NCI-H345 treated with DMSO at 0.1 percent for 48 hours (cell line): ENCODE measurements at regions not wholly inside any gene's neighbourhood (a gene's known extent, or its start where the extent isn't known, plus 50 kb on each side); places are given as distances from the start of the nearest gene placed in this dataset.
"Not testable (repeated sequence)": the region's sequence is repeated elsewhere in the genome, so short reads cannot be mapped to it uniquely, and the experiment has no call there.

ENCODE experiments used
- DNase-seq: peaks from one replicate; lab custom pipeline; 2025; ENCODE audit not compliant: unreplicated experiment; lab: John Stamatoyannopoulos, UW

GRCh38 chr6:94260765-94261164, 841.4 kb upstream of the EPHA7 start:
- no peak for DNase-seq

- no peak for DNase-seq
These were observed 835.3 kb upstream of the EPHA7 start for GRCh38 chr6:94254689-94255088.

- no peak for DNase-seq
These were observed 832.5 kb upstream of the EPHA7 start for GRCh38 chr6:94251878-94252277.

- DNase-seq: no peak
These were observed 826.0 kb upstream of the EPHA7 start for GRCh38 chr6:94245395-94245794.

GRCh38 chr6:94238868-94239267, 819.5 kb upstream of the EPHA7 start:
- DNase-seq: no peak

GRCh38 chr6:94227741-94228140, 808.4 kb upstream of the EPHA7 start:
- peak; percentile 73 for DNase-seq

GRCh38 chr6:94217836-94218235, 798.5 kb upstream of the EPHA7 start:
- DNase-seq: no peak

- no peak for DNase-seq
These were observed 796.2 kb upstream of the EPHA7 start for GRCh38 chr6:94215552-94215951.

GRCh38 chr6:94213226-94213625, 793.9 kb upstream of the EPHA7 start:
- no peak for DNase-seq

GRCh38 chr6:94196891-94197290, 777.5 kb upstream of the EPHA7 start:
- DNase-seq: no peak

- no peak for DNase-seq
These were observed 770.7 kb upstream of the EPHA7 start for GRCh38 chr6:94190030-94190429.

GRCh38 chr6:94184666-94185464, 765.5 kb upstream of the EPHA7 start:
- DNase-seq: no peak

GRCh38 chr6:94177429-94177828, 758.1 kb upstream of the EPHA7 start:
- DNase-seq: no peak

- DNase-seq: no peak
These were observed 756.1 kb upstream of the EPHA7 start for GRCh38 chr6:94175465-94175864.

GRCh38 chr6:94163877-94164276, 744.5 kb upstream of the EPHA7 start:
- DNase-seq: no peak

GRCh38 chr6:94150886-94151285, 731.5 kb upstream of the EPHA7 start:
- no peak for DNase-seq

- no peak for DNase-seq
These were observed 725.4 kb upstream of the EPHA7 start for GRCh38 chr6:94144807-94145206.

GRCh38 chr6:94137178-94137577, 717.8 kb upstream of the EPHA7 start:
- DNase-seq: not testable (repeated sequence)

GRCh38 chr6:94133106-94133505, 713.7 kb upstream of the EPHA7 start:
- DNase-seq: no peak

- DNase-seq: no peak
These were observed 711.9 kb upstream of the EPHA7 start for GRCh38 chr6:94131271-94131670.

- DNase-seq: no peak
These were observed 711.1 kb upstream of the EPHA7 start for GRCh38 chr6:94130478-94130877.

GRCh38 chr6:94129926-94130325, 710.6 kb upstream of the EPHA7 start:
- DNase-seq: no peak

- DNase-seq: no peak
These were observed 708.4 kb upstream of the EPHA7 start for GRCh38 chr6:94127716-94128115.
